GM12875 (cell line): ENCODE measurements at regions not wholly inside any gene's neighbourhood (a gene's known extent, or its start where the extent isn't known, plus 50 kb on each side); places are given as distances from the start of the nearest gene placed in this dataset.

Experiments
- H3K4me3 ChIP-seq: one replicate; pipeline ENCODE4 v1.5.1; 2011; ENCODE audit warnings: low read depth, low read length, control low read depth
- CTCF ChIP-seq: IDR thresholded peaks from 2 replicates; pipeline ENCODE4 v1.5.1; 2011; ENCODE audit warnings: low read depth, mild to moderate bottlenecking, control low read depth, inconsistent platforms, low read length, moderate library complexity, borderline replicate concordance; ENCODE audit not compliant: insufficient read depth

GRCh38 chr2:58378152-58378551 is 137.0 kb upstream of the FANCL start:
- H3K4me3 ChIP-seq: no peak overlapping the region
- TF ChIP-seq CTCF: no peak

- TF ChIP-seq CTCF: no peak
- H3K4me3 ChIP-seq: no peak overlapping the region
Measured at GRCh38 chr2:58377181-58377580, 136.1 kb upstream of the FANCL start.

GRCh38 chr2:58376592-58376991 is 135.5 kb upstream of the FANCL start:
- no peak overlapping the region for H3K4me3 ChIP-seq
- TF ChIP-seq CTCF: no peak

- no peak overlapping the region for H3K4me3 ChIP-seq
- no peak for TF ChIP-seq CTCF
Measured at GRCh38 chr2:58369594-58369993, 128.5 kb upstream of the FANCL start.

- H3K4me3 ChIP-seq: no peak overlapping the region
- TF ChIP-seq CTCF: no peak
Measured at GRCh38 chr2:58364098-58364497, 123.0 kb upstream of the FANCL start.

- no peak for TF ChIP-seq CTCF
- H3K4me3 ChIP-seq: no peak overlapping the region
Measured at GRCh38 chr2:58358026-58358425, 116.9 kb upstream of the FANCL start.

GRCh38 chr2:58357521-58357920 is 116.4 kb upstream of the FANCL start:
- no peak for TF ChIP-seq CTCF
- no peak overlapping the region for H3K4me3 ChIP-seq
